HepG2 (cell line): ENCODE measurements at regions not wholly inside any gene's neighbourhood (a gene's known extent, or its start where the extent isn't known, plus 50 kb on each side); places are given as distances from the start of the nearest gene placed in this dataset.

Experiments used
- ATAC-seq: fragments of 200-7000 bp; cut with Tn5 transposase; 3 replicates; pipeline ENCODE4 v1.9.1; 2020; ENCODE audit warnings: mild to moderate bottlenecking, moderate library complexity
- BruUV-seq: library from RNA; stranded (reverse); fragments of 400-500 nt; replicated peaks from 2 replicates; lab custom pipeline; 2021; lab: Mats Ljungman, UMichigan
- CTCF ChIA-PET: fragments of 300-600 bp; formaldehyde crosslinking; extraction: SDS; loops from one replicate; lab custom pipeline; 2021; ENCODE audit warnings: low total read pairs, inconsistent platforms, low intra/inter-chr PET ratio; lab: Yijun Ruan, JAX
- POLR2A ChIA-PET: fragments of 350-600 bp; sonication (Branson Sonifier 250); formaldehyde crosslinking; loops from one replicate; lab custom pipeline; 2020; ENCODE audit warnings: antibody characterized with exemption, inconsistent platforms; lab: Yijun Ruan, JAX
- DNase-seq: peaks from one replicate; pipeline ENCODE4 v3.0.0-alpha.2; 2015; ENCODE audit warnings: low spot score
- FAIRE-seq: peaks from 3 replicates; lab custom pipeline; 2011; peaks lifted over from hg19 to GRCh38; lab: Jason Lieb, UNC
- H2AFZ ChIP-seq: one replicate; pipeline ENCODE4 v1.6.1; 2011; ENCODE audit warnings: low read length, inconsistent platforms
- H3K27ac ChIP-seq: fragments of 300-600 bp; 3 replicates; pipeline ENCODE4 v1.8.0; 2011; ENCODE audit warnings: mixed run types, mild to moderate bottlenecking, mixed read lengths, low read length, inconsistent platforms; ENCODE audit not compliant: insufficient read depth; ENCODE audit errors: extremely low read length
- H3K27me3 ChIP-seq, 2 experiments: fragments of 200-600 bp in 1 of 2; 2 replicates in 1 of 2; 3 replicates in 1 of 2; pipeline versions ENCODE4 v1.6.0 to v1.8.0; 2011; ENCODE audit warnings: low read length in 2 of 2, mild to moderate bottlenecking in 2 of 2, moderate library complexity in 2 of 2, inconsistent platforms in 1 of 2; ENCODE audit not compliant: insufficient read depth in 2 of 2, control insufficient read depth in 1 of 2
- H3K36me3 ChIP-seq, 2 experiments: fragments of 200-600 bp in 1 of 2; replicated peaks in 1 of 2; 2 replicates in 1 of 2; 3 replicates in 1 of 2; pipeline versions ENCODE4 v1.5.1 to v1.8.0; 2011; ENCODE audit warnings: low read length in 2 of 2, inconsistent platforms in 1 of 2; ENCODE audit not compliant: insufficient read depth in 2 of 2, control insufficient read depth in 1 of 2
- H3K4me1 ChIP-seq: 2 replicates; pipeline ENCODE4 v1.5.1; 2012; ENCODE audit warnings: low read length, inconsistent platforms; ENCODE audit not compliant: insufficient read depth
- H3K4me2 ChIP-seq: 2 replicates; pipeline ENCODE4 v1.6.0; 2011; ENCODE audit warnings: low read depth, low read length, inconsistent platforms
- H3K4me3 ChIP-seq, 3 experiments: fragments of 200-600 bp in 1 of 3; sonication (generic), shearing (Covaris generic) in 1 of 3; replicated peaks in 1 of 3; 2 replicates each; pipeline ENCODE4 v1.5.1; 2011 to 2016; ENCODE audit warnings: low read length in 3 of 3, inconsistent platforms in 2 of 3, low read depth in 2 of 3, mild to moderate bottlenecking in 2 of 3, control low read depth in 1 of 3, mixed read lengths in 1 of 3; ENCODE audit not compliant: insufficient read depth in 1 of 3
- H3K79me2 ChIP-seq: one replicate; pipeline ENCODE4 v1.6.1; 2011; ENCODE audit warnings: low read length, inconsistent platforms; ENCODE audit not compliant: insufficient read depth
- H3K9ac ChIP-seq: 2 replicates; pipeline ENCODE4 v1.6.0; 2011; ENCODE audit warnings: mild to moderate bottlenecking, low read depth, low read length, inconsistent platforms; ENCODE audit not compliant: insufficient read depth
- H3K9me3 ChIP-seq: 2 replicates; pipeline ENCODE4 v1.5.1; 2012; ENCODE audit warnings: mild to moderate bottlenecking, low read length
- H4K20me1 ChIP-seq: 2 replicates; pipeline ENCODE4 v1.6.0; 2011; ENCODE audit warnings: inconsistent platforms, mild to moderate bottlenecking, low read length, moderate library complexity; ENCODE audit not compliant: insufficient read depth
- BRD4 ChIP-seq: sonication (generic); formaldehyde crosslinking; IDR thresholded peaks from 2 replicates; pipeline ENCODE4 v1.4.0; 2020; ENCODE audit warnings: missing genetic modification reagents
- CENPBD1 ChIP-seq: sonication (generic); formaldehyde crosslinking; IDR thresholded peaks from 2 replicates; pipeline ENCODE4 v1.8.0; 2022; ENCODE audit warnings: missing genetic modification reagents, low read depth, mild to moderate bottlenecking, borderline replicate concordance
- CREM ChIP-seq, 2 experiments: sonication (generic) in 1 of 2; formaldehyde crosslinking in 1 of 2; IDR thresholded peaks; 2 replicates each; pipeline versions ENCODE4 v1.4.0 to v1.6.1; 2016 to 2020; ENCODE audit warnings: antibody characterized with exemption in 1 of 2, mild to moderate bottlenecking in 1 of 2, missing genetic modification reagents in 1 of 2
- ETS1 ChIP-seq: sonication (generic); formaldehyde crosslinking; IDR thresholded peaks from 2 replicates; pipeline ENCODE4 v1.4.0; 2020; ENCODE audit warnings: missing genetic modification reagents
- HMGA1 ChIP-seq: sonication (generic); formaldehyde crosslinking; conservative IDR thresholded peaks from 2 replicates; pipeline ENCODE4 v1.4.0; 2020; ENCODE audit warnings: missing genetic modification reagents
- HNRNPUL1 ChIP-seq: fragments of 200-400 bp; formaldehyde crosslinking; IDR thresholded peaks from 2 replicates; pipeline ENCODE4 v1.6.1; 2017; ENCODE audit warnings: low read depth, mild to moderate bottlenecking, low read length, moderate library complexity
- MXD4 ChIP-seq: IDR thresholded peaks from 2 replicates; pipeline ENCODE4 v1.6.1; 2016; ENCODE audit warnings: mild to moderate bottlenecking, missing biosample characterization, missing genetic modification reagents
- NFAT5 ChIP-seq: sonication (generic); formaldehyde crosslinking; IDR thresholded peaks from 2 replicates; pipeline ENCODE4 v1.4.0; 2020; ENCODE audit warnings: missing genetic modification reagents
- NFIC ChIP-seq: IDR thresholded peaks from 2 replicates; pipeline ENCODE4 v1.6.1; 2012; ENCODE audit warnings: mild to moderate bottlenecking, low read length, inconsistent platforms
- SMARCC2 ChIP-seq: fragments of 450-650 bp; IDR thresholded peaks from 2 replicates; pipeline ENCODE4 v1.6.1; 2017; ENCODE audit warnings: antibody characterized with exemption, mild to moderate bottlenecking
- SP1 ChIP-seq, 2 experiments: fragments of 450-650 bp in 1 of 2; sonication (generic) in 1 of 2; formaldehyde crosslinking in 1 of 2; IDR thresholded peaks; 2 replicates each; pipeline versions ENCODE4 v1.4.0 to v1.6.1; 2016 to 2020; ENCODE audit warnings: missing genetic modification reagents in 1 of 2
- ZBTB38 ChIP-seq: sonication (generic); formaldehyde crosslinking; IDR thresholded peaks from 2 replicates; pipeline ENCODE4 v1.5.1; 2020; ENCODE audit warnings: mild to moderate bottlenecking, missing genetic modification reagents
- ZNF30 ChIP-seq: sonication (generic); formaldehyde crosslinking; IDR thresholded peaks from 2 replicates; pipeline ENCODE4 v1.5.0; 2020; ENCODE audit warnings: mild to moderate bottlenecking, missing genetic modification reagents
- ZNF577 ChIP-seq: sonication (generic); formaldehyde crosslinking; IDR thresholded peaks from 2 replicates; pipeline ENCODE4 v1.4.0; 2020; ENCODE audit warnings: mild to moderate bottlenecking, low read depth, missing genetic modification reagents, borderline replicate concordance
- WGBS: methylation state at CpG from one replicate; pipeline ENCODE4 v1.1.6; 2017; ENCODE audit warnings: low lambda C conversion rate; 5-methylcytosine and 5-hydroxymethylcytosine counted together
- in situ Hi-C: cut with HindIII; loops from 2 replicates; pipeline ENCODE4 v1.10.0; 2017; ENCODE audit warnings: low pct_unique_long_range_greater_than_20kb; ENCODE audit not compliant: extremely low pct_ligation_motif_present
- intact Hi-C: fragments of 100-400 bp; cut with micrococcal nuclease; formaldehyde crosslinking; loops from one replicate; pipeline ENCODE4 v1.10.0; 2022; ENCODE audit not compliant: unreplicated experiment

GRCh38 chr11:119521551-119521950, 98.6 kb upstream of the THY1 start:
- in situ Hi-C loops: no loop called here
- H3K4me3 ChIP-seq: no peak overlapping the region
- H3K4me1 ChIP-seq: no peaks in the 10 kb centered on the region
- H3K9ac ChIP-seq: no peak overlapping the region
- no peaks in the 10 kb centered on the region for H3K36me3 ChIP-seq
- H2AFZ ChIP-seq: no peak overlapping the region
- CTCF ChIA-PET: no interaction called here
- H3K9me3 ChIP-seq: no peaks in the 10 kb centered on the region
- H3K4me2 ChIP-seq: no peak overlapping the region
- POLR2A ChIA-PET: no interaction called here
- TF ChIP-seq ETS1 (CRISPR knock-in tag): no peak
- TF ChIP-seq ZBTB38 (CRISPR knock-in tag): no peak
- TF ChIP-seq BRD4 (CRISPR knock-in tag): no peak
- TF ChIP-seq HNRNPUL1: no peak
- no peak for TF ChIP-seq NFIC
- TF ChIP-seq SP1 (IDR thresholded peaks at IDR 0.05): no peak
- no peak for TF ChIP-seq SP1 (CRISPR knock-in tag; IDR thresholded peaks at IDR 0.05)
- no peak for TF ChIP-seq CREM (IDR thresholded peaks at IDR 0.05)
- TF ChIP-seq CREM (CRISPR knock-in tag; IDR thresholded peaks at IDR 0.05): no peak
- TF ChIP-seq CENPBD1: no peak
- no peak for TF ChIP-seq NFAT5 (CRISPR knock-in tag)
- no peak for TF ChIP-seq HMGA1 (CRISPR knock-in tag)
- TF ChIP-seq ZNF30 (CRISPR knock-in tag): no peak
- no peak for TF ChIP-seq SMARCC2
- no peak for TF ChIP-seq ZNF577
- no peak for TF ChIP-seq MXD4
- H3K27ac ChIP-seq: no peak overlapping the region
- peaks cover 3 to 48% of the 10 kb centered on the region in 2 experiments for H3K27me3 ChIP-seq
- H3K79me2 ChIP-seq: no peaks in the 10 kb centered on the region
- intact Hi-C loops: no loop called here
- no peak for FAIRE-seq
- WGBS: 19% methylated on average over 8 of the region's 11 CpGs
- no peaks in the 10 kb centered on the region for H4K20me1 ChIP-seq
- no peak for ATAC-seq
- no peak for DNase-seq
- BruUV-seq: no TSS peak
